ENCODE measurements at regions not wholly inside any gene's neighbourhood (a gene's known extent, or its start where the extent isn't known, plus 50 kb on each side); places are given as distances from the start of the nearest gene placed in this dataset.

- no peak for DNase-seq
- H3K27ac Mint-ChIP-seq: no peak overlapping the region
- H3K4me1 Mint-ChIP-seq: peaks cover 6% of the 10 kb centered on the region
- H3K9me3 Mint-ChIP-seq: no peaks in the 10 kb centered on the region
- no peaks in the 10 kb centered on the region for H3K36me3 Mint-ChIP-seq (ENCODE audit: low read depth)
- no peak overlapping the region for H3K4me3 Mint-ChIP-seq
- intact Hi-C loops (cut with micrococcal nuclease): loop anchor here (2.0 to 5.0 kb wide), 2 partner anchors 17 to 38 kb away; no protein-coding TSS in a partner anchor
- no peaks in the 10 kb centered on the region for H3K27me3 Mint-ChIP-seq
These were observed 105.7 kb upstream of the PPP2R5A start for GRCh38 chr1:212179394-212180076.

GRCh38 chr1:212181015-212181882 lies 104.0 kb upstream of the PPP2R5A start:
- H3K27ac Mint-ChIP-seq: no peak overlapping the region
- H3K27me3 Mint-ChIP-seq: no peaks in the 10 kb centered on the region
- peaks cover 4% of the 10 kb centered on the region for H3K9me3 Mint-ChIP-seq
- H3K4me3 Mint-ChIP-seq: no peak overlapping the region
- peaks cover 3% of the 10 kb centered on the region for H3K36me3 Mint-ChIP-seq (ENCODE audit: low read depth)
- DNase-seq: no peak
- intact Hi-C loops (cut with micrococcal nuclease): no loop called here
- H3K4me1 Mint-ChIP-seq: peaks cover 14% of the 10 kb centered on the region

GRCh38 chr1:212182171-212182570 lies 103.0 kb upstream of the PPP2R5A start:
- H3K4me1 Mint-ChIP-seq: peaks cover 21% of the 10 kb centered on the region
- DNase-seq: no peak
- no peak overlapping the region for H3K27ac Mint-ChIP-seq
- H3K9me3 Mint-ChIP-seq: peaks cover 4% of the 10 kb centered on the region
- H3K4me3 Mint-ChIP-seq: no peak overlapping the region
- no peaks in the 10 kb centered on the region for H3K27me3 Mint-ChIP-seq
- intact Hi-C loops (cut with micrococcal nuclease): no loop called here
- peaks cover 5% of the 10 kb centered on the region for H3K36me3 Mint-ChIP-seq (ENCODE audit: low read depth)

- Mint-ChIP-seq H3K27me3 (no peaks in the 10 kb centered on the region), H3K36me3 (ENCODE audit: low read depth) (peaks cover 5% of the 10 kb centered on the region), H3K4me3 (no peak overlapping the region), H3K27ac (no peak overlapping the region), H3K9me3 (peaks cover 4% of the 10 kb centered on the region), H3K4me1 (peaks cover 21% of the 10 kb centered on the region)
- intact Hi-C loops (cut with micrococcal nuclease): no loop called here
- DNase-seq: no peak
These were observed 102.6 kb upstream of the PPP2R5A start for GRCh38 chr1:212182579-212182978.

GRCh38 chr1:212186427-212187207 lies 98.6 kb upstream of the PPP2R5A start:
- intact Hi-C loops (cut with micrococcal nuclease): loop anchor here (5.0 kb wide), 1 partner anchor 46 kb away; no protein-coding TSS in a partner anchor

GRCh38 chr1:212188599-212189351 lies 96.4 kb upstream of the PPP2R5A start:
- peak overlapping the region; percentile 9 for H3K4me3 Mint-ChIP-seq
- DNase-seq: peak; percentile 81
- intact Hi-C loops (cut with micrococcal nuclease): loop anchor here (5.0 kb wide), 1 partner anchor 44 kb away; no protein-coding TSS in a partner anchor
- H3K27ac Mint-ChIP-seq: peak overlapping the region; percentile 38
- peaks cover 5% of the 10 kb centered on the region for H3K36me3 Mint-ChIP-seq (ENCODE audit: low read depth)
- peaks cover 12% of the 10 kb centered on the region for H3K27me3 Mint-ChIP-seq
- peaks cover 7% of the 10 kb centered on the region for H3K9me3 Mint-ChIP-seq
- H3K4me1 Mint-ChIP-seq: peaks cover 40% of the 10 kb centered on the region

More at GRCh38 chr1:212186427-212187207, 98.6 kb upstream of the PPP2R5A start:
- Mint-ChIP-seq H3K4me1 (peaks cover 40% of the 10 kb centered on the region), H3K9me3 (peaks cover 7% of the 10 kb centered on the region), H3K27me3 (peaks cover 3% of the 10 kb centered on the region), H3K27ac (peak overlapping the region; percentile 85), H3K4me3 (peak overlapping the region; percentile 74), H3K36me3 (ENCODE audit: low read depth) (peaks cover 5% of the 10 kb centered on the region)
- peak; percentile 81 for DNase-seq

GRCh38 chr1:212189352-212189738 lies 95.9 kb upstream of the PPP2R5A start:
- Mint-ChIP-seq H3K9me3 (peaks cover 7% of the 10 kb centered on the region), H3K27me3 (peaks cover 12% of the 10 kb centered on the region), H3K4me1 (peaks cover 36% of the 10 kb centered on the region), H3K36me3 (ENCODE audit: low read depth) (peaks cover 5% of the 10 kb centered on the region), H3K27ac (peak overlapping the region; percentile 37), H3K4me3 (no peak overlapping the region)
- intact Hi-C loops (cut with micrococcal nuclease): loop anchor here (5.0 kb wide), 1 partner anchor 43 kb away; no protein-coding TSS in a partner anchor
- DNase-seq: no peak

GRCh38 chr1:212190169-212190568 lies 95.0 kb upstream of the PPP2R5A start:
- Mint-ChIP-seq H3K27ac (no peak overlapping the region), H3K9me3 (peaks cover 3% of the 10 kb centered on the region), H3K4me3 (no peak overlapping the region), H3K4me1 (peaks cover 33% of the 10 kb centered on the region), H3K36me3 (ENCODE audit: low read depth) (peaks cover 2% of the 10 kb centered on the region), H3K27me3 (peaks cover 12% of the 10 kb centered on the region)
- no peak for DNase-seq
- intact Hi-C loops (cut with micrococcal nuclease): no loop called here

- Mint-ChIP-seq H3K27me3 (peaks cover 12% of the 10 kb centered on the region), H3K9me3 (peaks cover 8% of the 10 kb centered on the region), H3K27ac (no peak overlapping the region), H3K4me3 (no peak overlapping the region), H3K4me1 (peaks cover 27% of the 10 kb centered on the region), H3K36me3 (ENCODE audit: low read depth) (peaks cover 2% of the 10 kb centered on the region)
- intact Hi-C loops (cut with micrococcal nuclease): no loop called here
- DNase-seq: no peak
These were observed 92.8 kb upstream of the PPP2R5A start for GRCh38 chr1:212192261-212192998.

- DNase-seq: no peak
- intact Hi-C loops (cut with micrococcal nuclease): no loop called here
- Mint-ChIP-seq H3K36me3 (ENCODE audit: low read depth) (peaks cover 2% of the 10 kb centered on the region), H3K27me3 (peaks cover 9% of the 10 kb centered on the region), H3K27ac (no peak overlapping the region), H3K9me3 (peaks cover 9% of the 10 kb centered on the region), H3K4me3 (no peak overlapping the region), H3K4me1 (peaks cover 7% of the 10 kb centered on the region)
These were observed 88.9 kb upstream of the PPP2R5A start for GRCh38 chr1:212196355-212196754.

GRCh38 chr1:212201461-212201860 lies 83.7 kb upstream of the PPP2R5A start:
- Mint-ChIP-seq H3K9me3 (peaks cover 8% of the 10 kb centered on the region), H3K27me3 (peaks cover 2% of the 10 kb centered on the region), H3K27ac (no peak overlapping the region), H3K4me3 (no peak overlapping the region), H3K4me1 (peaks cover 3% of the 10 kb centered on the region), H3K36me3 (ENCODE audit: low read depth) (no peaks in the 10 kb centered on the region)
- DNase-seq: no peak
- intact Hi-C loops (cut with micrococcal nuclease): no loop called here

GRCh38 chr1:212203630-212204029 lies 81.6 kb upstream of the PPP2R5A start:
- Mint-ChIP-seq H3K27me3 (peaks cover 2% of the 10 kb centered on the region), H3K9me3 (peaks cover 8% of the 10 kb centered on the region), H3K4me3 (no peak overlapping the region), H3K36me3 (ENCODE audit: low read depth) (no peaks in the 10 kb centered on the region), H3K27ac (no peak overlapping the region), H3K4me1 (no peaks in the 10 kb centered on the region)
- intact Hi-C loops (cut with micrococcal nuclease): no loop called here
- no peak for DNase-seq
